Dendritic cell treated with granulocyte-macrophage colony-stimulating factor and Interleukin-4, amounts not matched to agents 40 ng/mL and 50 ng/mL, for 4 days (primary cell): ENCODE measurements at regions not wholly inside any gene's neighbourhood (a gene's known extent, or its start where the extent isn't known, plus 50 kb on each side); places are given as distances from the start of the nearest gene placed in this dataset.
"Not testable (repeated sequence)": the region's sequence is repeated elsewhere in the genome, so short reads cannot be mapped to it uniquely, and the experiment has no call there.

Experiments used
- H3K27ac Mint-ChIP-seq: one replicate; pipeline ENCODE4 v1.8.0; 2022; ENCODE audit warnings: mild to moderate bottlenecking, mixed read lengths
- H3K27me3 Mint-ChIP-seq: one replicate; pipeline ENCODE4 v1.8.0; 2022; ENCODE audit warnings: mild to moderate bottlenecking, mixed read lengths
- H3K36me3 Mint-ChIP-seq: one replicate; pipeline ENCODE4 v1.8.0; 2022; ENCODE audit warnings: low read depth, mixed read lengths
- H3K4me1 Mint-ChIP-seq: one replicate; pipeline ENCODE4 v1.8.0; 2022; ENCODE audit warnings: low read depth, mixed read lengths
- H3K4me3 Mint-ChIP-seq: one replicate; pipeline ENCODE4 v1.8.0; 2022; ENCODE audit warnings: mild to moderate bottlenecking, moderate library complexity, mixed read lengths
- H3K9me3 Mint-ChIP-seq: one replicate; pipeline ENCODE4 v1.8.0; 2022; ENCODE audit warnings: mixed read lengths
- intact Hi-C: fragments of 100-400 bp; cut with micrococcal nuclease; formaldehyde crosslinking; loops from one replicate; pipeline ENCODE4 v1.15.0; 2022

GRCh38 chr6:2353412-2354137 is 108.2 kb upstream of the GMDS start:
- no peak overlapping the region for H3K4me3 Mint-ChIP-seq
- H3K27ac Mint-ChIP-seq: no peak overlapping the region
- no peaks in the 10 kb centered on the region for H3K4me1 Mint-ChIP-seq
- no peaks in the 10 kb centered on the region for H3K9me3 Mint-ChIP-seq
- no peaks in the 10 kb centered on the region for H3K36me3 Mint-ChIP-seq
- intact Hi-C loops: loop anchor here (1.0 to 10.0 kb wide), 5 partner anchors 149 to 757 kb away; no protein-coding TSS in a partner anchor
- no peaks in the 10 kb centered on the region for H3K27me3 Mint-ChIP-seq

- intact Hi-C loops: loop anchor here (5.0 to 10.0 kb wide), 3 partner anchors 147 to 283 kb away; no protein-coding TSS in a partner anchor
- Mint-ChIP-seq H3K4me1 (no peaks in the 10 kb centered on the region), H3K27ac (no peak overlapping the region), H3K27me3 (no peaks in the 10 kb centered on the region), H3K36me3 (no peaks in the 10 kb centered on the region), H3K4me3 (no peak overlapping the region), H3K9me3 (no peaks in the 10 kb centered on the region)
Measured at GRCh38 chr6:2351807-2352431, 106.5 kb upstream of the GMDS start.

- Mint-ChIP-seq H3K4me1 (no peaks in the 10 kb centered on the region), H3K27me3 (no peaks in the 10 kb centered on the region), H3K9me3 (no peaks in the 10 kb centered on the region), H3K36me3 (no peaks in the 10 kb centered on the region), H3K4me3 (no peak overlapping the region), H3K27ac (no peak overlapping the region)
- intact Hi-C loops: loop anchor here (5.0 to 10.0 kb wide), 3 partner anchors 146 to 284 kb away; no protein-coding TSS in a partner anchor
Measured at GRCh38 chr6:2351090-2351489, 105.7 kb upstream of the GMDS start.

- Mint-ChIP-seq H3K27me3 (no peaks in the 10 kb centered on the region), H3K27ac (no peak overlapping the region), H3K36me3 (no peaks in the 10 kb centered on the region), H3K4me1 (no peaks in the 10 kb centered on the region), H3K4me3 (no peak overlapping the region), H3K9me3 (peaks cover 16% of the 10 kb centered on the region)
- intact Hi-C loops: no loop called here
Measured at GRCh38 chr6:2346078-2346477, 100.7 kb upstream of the GMDS start.

GRCh38 chr6:2344319-2344905 is 99.0 kb upstream of the GMDS start:
- Mint-ChIP-seq H3K36me3 (no peaks in the 10 kb centered on the region), H3K27ac (no peak overlapping the region), H3K4me3 (no peak overlapping the region), H3K9me3 (peaks cover 33% of the 10 kb centered on the region), H3K4me1 (no peaks in the 10 kb centered on the region), H3K27me3 (no peaks in the 10 kb centered on the region)
- intact Hi-C loops: no loop called here

- H3K4me3 Mint-ChIP-seq: no peak overlapping the region
- peaks cover 75% of the 10 kb centered on the region for H3K9me3 Mint-ChIP-seq
- no peak overlapping the region for H3K27ac Mint-ChIP-seq
- no peaks in the 10 kb centered on the region for H3K27me3 Mint-ChIP-seq
- no peaks in the 10 kb centered on the region for H3K4me1 Mint-ChIP-seq
- intact Hi-C loops: no loop called here
- peaks cover 56% of the 10 kb centered on the region for H3K36me3 Mint-ChIP-seq
Measured at GRCh38 chr6:2327591-2327990, 82.2 kb upstream of the GMDS start.

GRCh38 chr6:2324166-2324953 is 79.0 kb upstream of the GMDS start:
- H3K36me3 Mint-ChIP-seq: peaks cover 44% of the 10 kb centered on the region
- no peaks in the 10 kb centered on the region for H3K4me1 Mint-ChIP-seq
- no peak overlapping the region for H3K27ac Mint-ChIP-seq
- H3K4me3 Mint-ChIP-seq: no peak overlapping the region
- intact Hi-C loops: no loop called here
- H3K9me3 Mint-ChIP-seq: peaks cover 75% of the 10 kb centered on the region
- H3K27me3 Mint-ChIP-seq: no peaks in the 10 kb centered on the region

GRCh38 chr6:2317498-2317897 is 72.1 kb upstream of the GMDS start:
- H3K9me3 Mint-ChIP-seq: peaks cover 48% of the 10 kb centered on the region
- H3K4me1 Mint-ChIP-seq, H3K4me3 Mint-ChIP-seq, H3K27ac Mint-ChIP-seq, H3K27me3 Mint-ChIP-seq, intact Hi-C loops: not testable (repeated sequence)
- peaks cover 12% of the 10 kb centered on the region for H3K36me3 Mint-ChIP-seq

- Mint-ChIP-seq H3K36me3 (peaks cover 12% of the 10 kb centered on the region), H3K27ac (no peak overlapping the region), H3K4me1 (peaks cover 6% of the 10 kb centered on the region), H3K9me3 (peaks cover 34% of the 10 kb centered on the region), H3K27me3 (no peaks in the 10 kb centered on the region), H3K4me3 (no peak overlapping the region)
- intact Hi-C loops: no loop called here
Measured at GRCh38 chr6:2314641-2315040, 69.2 kb upstream of the GMDS start.

GRCh38 chr6:2310042-2310441 is 64.6 kb upstream of the GMDS start:
- Mint-ChIP-seq H3K9me3 (peaks cover 22% of the 10 kb centered on the region), H3K36me3 (no peaks in the 10 kb centered on the region), H3K27me3 (no peaks in the 10 kb centered on the region), H3K27ac (no peak overlapping the region), H3K4me3 (no peak overlapping the region), H3K4me1 (peaks cover 6% of the 10 kb centered on the region)
- intact Hi-C loops: no loop called here

GRCh38 chr6:2309122-2309521 is 63.7 kb upstream of the GMDS start:
- Mint-ChIP-seq H3K4me1 (peaks cover 6% of the 10 kb centered on the region), H3K36me3 (no peaks in the 10 kb centered on the region), H3K27me3 (no peaks in the 10 kb centered on the region), H3K27ac (no peak overlapping the region), H3K9me3 (peaks cover 30% of the 10 kb centered on the region), H3K4me3 (no peak overlapping the region)
- intact Hi-C loops: no loop called here

- Mint-ChIP-seq H3K36me3 (no peaks in the 10 kb centered on the region), H3K4me3 (no peak overlapping the region)
Measured at GRCh38 chr6:2307799-2308198, 62.4 kb upstream of the GMDS start.

GRCh38 chr6:2305951-2306350 is 60.5 kb upstream of the GMDS start:
- H3K27me3 Mint-ChIP-seq: no peaks in the 10 kb centered on the region
- intact Hi-C loops: no loop called here

More at GRCh38 chr6:2307799-2308198, 62.4 kb upstream of the GMDS start:
- Mint-ChIP-seq H3K27ac (no peak overlapping the region), H3K9me3 (peaks cover 39% of the 10 kb centered on the region), H3K4me1 (peaks cover 6% of the 10 kb centered on the region), H3K27me3 (no peaks in the 10 kb centered on the region)
- intact Hi-C loops: no loop called here

GRCh38 chr6:2302482-2302881 is 57.1 kb upstream of the GMDS start:
- H3K4me1 Mint-ChIP-seq, H3K27ac Mint-ChIP-seq, H3K27me3 Mint-ChIP-seq, intact Hi-C loops, H3K4me3 Mint-ChIP-seq: not testable (repeated sequence)
- Mint-ChIP-seq H3K36me3 (peaks cover 17% of the 10 kb centered on the region), H3K9me3 (peaks cover 93% of the 10 kb centered on the region)

More at GRCh38 chr6:2305951-2306350, 60.5 kb upstream of the GMDS start:
- Mint-ChIP-seq H3K4me1 (peaks cover 6% of the 10 kb centered on the region), H3K27ac (no peak overlapping the region), H3K36me3 (no peaks in the 10 kb centered on the region), H3K4me3 (no peak overlapping the region), H3K9me3 (peaks cover 58% of the 10 kb centered on the region)
